ENCODE measurements at regions not wholly inside any gene's neighbourhood (a gene's known extent, or its start where the extent isn't known, plus 50 kb on each side); places are given as distances from the start of the nearest gene placed in this dataset.

DNA sequence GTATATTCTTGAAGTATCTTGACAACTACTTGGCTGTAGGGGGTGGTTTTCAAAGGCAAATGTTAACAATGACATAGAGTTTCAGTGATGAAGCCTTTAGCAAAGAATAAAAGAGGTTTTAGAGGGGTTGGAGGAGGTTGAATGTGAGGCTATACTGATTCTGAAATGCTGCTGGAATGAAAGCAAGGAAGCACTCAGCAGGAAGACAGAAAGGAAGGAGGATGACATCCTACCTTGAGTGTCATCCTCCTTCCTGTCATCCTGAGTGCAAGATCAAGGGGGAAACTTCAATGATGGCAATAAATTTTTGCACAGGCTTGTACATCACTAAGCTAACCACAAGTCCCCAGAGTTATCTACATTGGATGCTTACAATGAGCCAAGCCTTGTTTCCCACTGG, 120.5 kb downstream of the APIP start:
- no peak overlapping the region for H3K4me3 ChIP-seq (ENCODE audit: low read depth, low read length)
- no peak for TF ChIP-seq CTCF (IDR thresholded peaks at IDR 0.05; ENCODE audit: insufficient read depth, low read length)
- DNase-seq (ENCODE audit: low read depth) = no peak

- no peak overlapping the region for H3K4me3 ChIP-seq (ENCODE audit: low read depth, low read length)
- TF ChIP-seq CTCF (IDR thresholded peaks at IDR 0.05; ENCODE audit: insufficient read depth, low read length) = no peak
- no peak for DNase-seq (ENCODE audit: low read depth)
Observed at GRCh38 chr11:34794696-34795095, 121.5 kb downstream of the APIP start.

DNA sequence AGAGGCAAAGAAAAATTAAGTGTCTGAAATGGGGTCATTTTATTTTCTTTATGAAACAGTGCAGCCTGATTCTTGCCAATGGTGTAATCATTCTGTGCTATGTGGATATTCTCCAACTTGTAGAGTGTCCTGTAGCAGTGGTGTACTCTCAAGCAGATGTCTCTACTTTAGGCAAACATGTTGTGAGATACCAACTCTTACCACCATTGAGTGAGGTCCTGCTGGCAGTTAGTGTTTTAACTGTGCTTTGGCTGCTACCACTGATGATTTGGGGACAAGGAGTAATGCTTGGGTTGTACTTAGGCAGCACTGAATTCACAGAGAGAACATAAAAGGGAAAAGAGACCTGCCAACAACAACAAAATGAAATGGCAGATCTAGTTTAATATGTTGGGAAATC, 122.5 kb downstream of the APIP start:
- H3K4me3 ChIP-seq (ENCODE audit: low read depth, low read length) = no peak overlapping the region
- no peak for TF ChIP-seq CTCF (IDR thresholded peaks at IDR 0.05; ENCODE audit: insufficient read depth, low read length)
- peak; percentile 4 for DNase-seq (ENCODE audit: low read depth)

DNA sequence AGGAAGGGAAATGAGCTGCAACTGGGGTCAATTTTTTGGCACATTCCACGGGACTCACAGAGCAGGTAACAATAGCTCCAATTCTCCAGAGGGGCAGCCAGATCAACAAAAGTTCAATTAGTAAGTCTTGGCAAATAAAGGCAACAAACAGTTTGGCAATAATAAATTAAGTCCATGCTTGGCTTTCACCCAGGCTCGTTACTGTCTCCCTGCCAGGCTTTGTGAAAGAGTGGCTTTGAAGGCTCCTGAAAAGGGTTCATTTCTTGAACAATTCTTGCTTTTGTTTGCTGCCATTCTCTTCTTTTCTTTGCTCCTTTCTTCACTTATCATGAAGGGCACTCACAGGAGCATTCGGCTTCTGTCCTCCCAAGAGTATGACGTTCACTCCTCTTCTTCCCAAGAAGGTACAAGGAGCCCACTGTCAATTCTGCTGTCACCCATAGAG, 123.3 kb downstream of the APIP start:
- H3K4me3 ChIP-seq (ENCODE audit: low read depth, low read length) = no peak overlapping the region
- TF ChIP-seq CTCF (IDR thresholded peaks at IDR 0.05; ENCODE audit: insufficient read depth, low read length) = no peak
- DNase-seq (ENCODE audit: low read depth) = peak; percentile 8

- no peak overlapping the region for H3K4me3 ChIP-seq (ENCODE audit: low read depth, low read length)
- DNase-seq (ENCODE audit: low read depth) = peak; percentile 5
- peak; percentile 19 for TF ChIP-seq CTCF (IDR thresholded peaks at IDR 0.05; ENCODE audit: insufficient read depth, low read length)
Observed at GRCh38 chr11:34791780-34792542, 124.2 kb downstream of the APIP start.

GRCh38 chr11:34790620-34791019, 125.6 kb downstream of the APIP start:
- no peak overlapping the region for H3K4me3 ChIP-seq (ENCODE audit: low read depth, low read length)
- DNase-seq (ENCODE audit: low read depth) = no peak
- no peak for TF ChIP-seq CTCF (IDR thresholded peaks at IDR 0.05; ENCODE audit: insufficient read depth, low read length)

All from fibroblast of the aortic adventitia (primary cell).